HG03520 (cell line): ENCODE measurements at regions not wholly inside any gene's neighbourhood (a gene's known extent, or its start where the extent isn't known, plus 50 kb on each side); places are given as distances from the start of the nearest gene placed in this dataset.
"Not testable (repeated sequence)": the region's sequence is repeated elsewhere in the genome, so short reads cannot be mapped to it uniquely, and the experiment has no call there.

Experiments used
- ATAC-seq: cut with Tn5 transposase; IDR thresholded peaks from one replicate; pipeline ENCODE4 v1.9.1; 2021; ENCODE audit warnings: mild to moderate bottlenecking, moderate library complexity; ENCODE audit not compliant: unreplicated experiment

- ATAC-seq: no peak
These were observed 125.8 kb upstream of the RXFP1 start for GRCh38 chr4:158395889-158396288.

GRCh38 chr4:158397781-158398180, 123.9 kb upstream of the RXFP1 start:
- ATAC-seq: no peak

GRCh38 chr4:158407961-158408360, 113.7 kb upstream of the RXFP1 start:
- not testable (repeated sequence) for ATAC-seq

- no peak for ATAC-seq
These were observed 111.4 kb upstream of the RXFP1 start for GRCh38 chr4:158410272-158410671.

- ATAC-seq: no peak
These were observed 110.4 kb upstream of the RXFP1 start for GRCh38 chr4:158411269-158411668.

- ATAC-seq: not testable (repeated sequence)
These were observed 103.0 kb upstream of the RXFP1 start for GRCh38 chr4:158418679-158419078.

GRCh38 chr4:158420782-158421181, 100.9 kb upstream of the RXFP1 start:
- ATAC-seq: no peak

- ATAC-seq: no peak
These were observed 99.1 kb upstream of the RXFP1 start for GRCh38 chr4:158422546-158422945.

- no peak for ATAC-seq
These were observed 93.4 kb upstream of the RXFP1 start for GRCh38 chr4:158428242-158428641.

- no peak for ATAC-seq
These were observed 78.9 kb upstream of the RXFP1 start for GRCh38 chr4:158442736-158443135.

- ATAC-seq: no peak
These were observed 78.0 kb upstream of the RXFP1 start for GRCh38 chr4:158443731-158444130.

- no peak for ATAC-seq
These were observed 77.1 kb upstream of the RXFP1 start for GRCh38 chr4:158444621-158445020.

- ATAC-seq: no peak
These were observed 75.6 kb upstream of the RXFP1 start for GRCh38 chr4:158446106-158446505.

GRCh38 chr4:158450741-158451140, 70.9 kb upstream of the RXFP1 start:
- no peak for ATAC-seq

GRCh38 chr4:158452116-158452515, 69.6 kb upstream of the RXFP1 start:
- not testable (repeated sequence) for ATAC-seq

GRCh38 chr4:158458271-158458895, 63.3 kb upstream of the RXFP1 start:
- ATAC-seq: no peak

GRCh38 chr4:158459085-158459820, 62.4 kb upstream of the RXFP1 start:
- ATAC-seq: no peak

GRCh38 chr4:158461336-158461735, 60.3 kb upstream of the RXFP1 start:
- no peak for ATAC-seq

- no peak for ATAC-seq
These were observed 59.1 kb upstream of the RXFP1 start for GRCh38 chr4:158462611-158463010.
